ENCODE measurements at regions not wholly inside any gene's neighbourhood (a gene's known extent, or its start where the extent isn't known, plus 50 kb on each side); places are given as distances from the start of the nearest gene placed in this dataset.

- TF ChIP-seq BHLHE40 (IDR thresholded peaks at IDR 0.05; ENCODE audit: borderline replicate concordance) (no peak), FOXM1 (IDR thresholded peaks at IDR 0.05; ENCODE audit: borderline replicate concordance) (no peak), FOXK2 (IDR thresholded peaks at IDR 0.05) (no peak), L3MBTL2 (conservative IDR thresholded peaks at IDR 0.05) (no peak), HDGF (IDR thresholded peaks at IDR 0.05; ENCODE audit: borderline replicate concordance) (no peak), ZNF384 (IDR thresholded peaks at IDR 0.05) (no peak)
Measured at GRCh38 chr6:78749326-78749725, 118.0 kb upstream of the IRAK1BP1 start.
